Hematopoietic multipotent progenitor cell treated with erythropoietin and hydrocortisone succinate and interleukin-3 and kit ligand, for 8 days (in vitro differentiated cells): ENCODE measurements at regions not wholly inside any gene's neighbourhood (a gene's known extent, or its start where the extent isn't known, plus 50 kb on each side); places are given as distances from the start of the nearest gene placed in this dataset.
"Not testable (repeated sequence)": the region's sequence is repeated elsewhere in the genome, so short reads cannot be mapped to it uniquely, and the experiment has no call there.

Experiments
- DNase-seq: peaks from one replicate; pipeline ENCODE4 v3.0.0-alpha.2; 2015

- DNase-seq = no peak
Measured at GRCh38 chr13:65936249-65936648, 1293.9 kb downstream of the PCDH9 start.

- DNase-seq = no peak
Measured at GRCh38 chr13:65932587-65933239, 1297.4 kb downstream of the PCDH9 start.

GRCh38 chr13:65932013-65932412, 1298.1 kb downstream of the PCDH9 start:
- no peak for DNase-seq

GRCh38 chr13:65929436-65929835, 1300.7 kb downstream of the PCDH9 start:
- no peak for DNase-seq

- DNase-seq = no peak
Measured at GRCh38 chr13:65926750-65927171, 1303.4 kb downstream of the PCDH9 start.

GRCh38 chr13:65922846-65923245, 1307.3 kb downstream of the PCDH9 start:
- not testable (repeated sequence) for DNase-seq

- no peak for DNase-seq
Measured at GRCh38 chr13:65921933-65922332, 1308.2 kb downstream of the PCDH9 start.

- no peak for DNase-seq
Measured at GRCh38 chr13:65917731-65918130, 1312.4 kb downstream of the PCDH9 start.

GRCh38 chr13:65915195-65915594, 1314.9 kb downstream of the PCDH9 start:
- DNase-seq = no peak

GRCh38 chr13:65914716-65915115, 1315.4 kb downstream of the PCDH9 start:
- DNase-seq = no peak

- no peak for DNase-seq
Measured at GRCh38 chr13:65913173-65913572, 1317.0 kb downstream of the PCDH9 start.

- DNase-seq = no peak
Measured at GRCh38 chr13:65912516-65912915, 1317.6 kb downstream of the PCDH9 start.

- DNase-seq = no peak
Measured at GRCh38 chr13:65911546-65912193, 1318.5 kb downstream of the PCDH9 start.

- no peak for DNase-seq
Measured at GRCh38 chr13:65909501-65909900, 1320.6 kb downstream of the PCDH9 start.

GRCh38 chr13:65907666-65908525, 1322.2 kb downstream of the PCDH9 start:
- no peak for DNase-seq

GRCh38 chr13:65901723-65902122, 1328.4 kb downstream of the PCDH9 start:
- no peak for DNase-seq

GRCh38 chr13:65894049-65894448, 1336.1 kb downstream of the PCDH9 start:
- DNase-seq = no peak

- DNase-seq = no peak
Measured at GRCh38 chr13:65892859-65893258, 1337.3 kb downstream of the PCDH9 start.

- DNase-seq = no peak
Measured at GRCh38 chr13:65889368-65889767, 1340.8 kb downstream of the PCDH9 start.

GRCh38 chr13:65882810-65883209, 1347.3 kb downstream of the PCDH9 start:
- no peak for DNase-seq

GRCh38 chr13:65881561-65882155, 1348.5 kb downstream of the PCDH9 start:
- no peak for DNase-seq

- no peak for DNase-seq
Measured at GRCh38 chr13:65875031-65875430, 1355.1 kb downstream of the PCDH9 start.

GRCh38 chr13:65872448-65872847, 1357.7 kb downstream of the PCDH9 start:
- no peak for DNase-seq
